Neuronal stem cell (in vitro differentiated cells): ENCODE measurements at regions not wholly inside any gene's neighbourhood (a gene's known extent, or its start where the extent isn't known, plus 50 kb on each side); places are given as distances from the start of the nearest gene placed in this dataset.

ENCODE experiments used
- DNase-seq: peaks from one replicate; pipeline ENCODE4 v3.0.0-alpha.2; 2013; ENCODE audit warnings: low spot score
- H2AFZ ChIP-seq: one replicate; pipeline ENCODE4 v1.6.1; 2013; ENCODE audit warnings: mild to moderate bottlenecking, low read length, inconsistent platforms
- H2AK5ac ChIP-seq: 2 replicates; pipeline ENCODE4 v1.6.1; 2013; ENCODE audit warnings: low read depth, mild to moderate bottlenecking, inconsistent platforms, low read length, moderate library complexity, mixed read lengths
- H2BK120ac ChIP-seq: 2 replicates; pipeline ENCODE4 v1.6.1; 2013; ENCODE audit warnings: low read depth, mild to moderate bottlenecking, inconsistent platforms, low read length, moderate library complexity, mixed read lengths
- H2BK12ac ChIP-seq: one replicate; pipeline ENCODE4 v1.6.1; 2013; ENCODE audit warnings: low read length, inconsistent platforms
- H2BK15ac ChIP-seq: 2 replicates; pipeline ENCODE4 v1.6.1; 2013; ENCODE audit warnings: mild to moderate bottlenecking, low read length, inconsistent platforms, mixed read lengths
- H2BK5ac ChIP-seq: one replicate; pipeline ENCODE4 v1.6.1; 2013; ENCODE audit warnings: inconsistent platforms, mild to moderate bottlenecking, low read length, moderate library complexity
- H3K14ac ChIP-seq: one replicate; pipeline ENCODE4 v1.6.1; 2013; ENCODE audit warnings: low read length, inconsistent platforms
- H3K18ac ChIP-seq: 2 replicates; pipeline ENCODE4 v1.6.1; 2013; ENCODE audit warnings: low read length, inconsistent platforms
- H3K23ac ChIP-seq: 2 replicates; pipeline ENCODE4 v1.6.1; 2013; ENCODE audit warnings: low read depth, mild to moderate bottlenecking, mixed read lengths, low read length, inconsistent platforms; ENCODE audit not compliant: poor library complexity
- H3K27ac ChIP-seq: replicated peaks from 3 replicates; pipeline ENCODE4 v1.5.1; 2013; ENCODE audit warnings: low read length, inconsistent platforms
- H3K27me3 ChIP-seq, 3 experiments: 2 replicates each; pipeline ENCODE4 v1.6.1; 2013; ENCODE audit warnings: low read length in 3 of 3, mild to moderate bottlenecking in 2 of 3, inconsistent platforms in 1 of 3, low read depth in 1 of 3, mixed read lengths in 1 of 3, moderate library complexity in 1 of 3; ENCODE audit not compliant: control insufficient read depth in 3 of 3, insufficient read depth in 3 of 3
- H3K36me3 ChIP-seq, 2 donors: replicated peaks in 1 of 2; 2 replicates each; pipeline ENCODE4 v1.6.1; 2013; ENCODE audit warnings: low read length in 2 of 2; ENCODE audit not compliant: control insufficient read depth in 2 of 2, insufficient read depth in 2 of 2
- H3K4ac ChIP-seq: 2 replicates; pipeline ENCODE4 v1.6.1; 2013; ENCODE audit warnings: inconsistent platforms, mild to moderate bottlenecking, low read length, moderate library complexity
- H3K4me1 ChIP-seq, 2 donors: 1 replicate in 1 of 2; 2 replicates in 1 of 2; pipeline ENCODE4 v1.6.1; 2013; ENCODE audit warnings: low read length in 2 of 2, low read depth in 1 of 2; ENCODE audit not compliant: control insufficient read depth in 2 of 2, insufficient read depth in 1 of 2
- H3K4me2 ChIP-seq: one replicate; pipeline ENCODE4 v1.6.1; 2013; ENCODE audit warnings: mild to moderate bottlenecking, low read length, inconsistent platforms; ENCODE audit not compliant: insufficient read depth, poor library complexity, severe bottlenecking
- H3K4me3 ChIP-seq, 2 donors: 2 replicates each; pipeline ENCODE4 v1.5.1; 2013; ENCODE audit warnings: low read length in 2 of 2, mild to moderate bottlenecking in 2 of 2, inconsistent platforms in 1 of 2, moderate library complexity in 1 of 2
- H3K79me1 ChIP-seq: one replicate; pipeline ENCODE4 v1.6.1; 2013; ENCODE audit warnings: low read depth, mild to moderate bottlenecking, inconsistent platforms, low read length, moderate library complexity
- H3K9ac ChIP-seq: one replicate; pipeline ENCODE4 v1.6.1; 2013; ENCODE audit warnings: mild to moderate bottlenecking, low read depth, low read length, inconsistent platforms; ENCODE audit not compliant: poor library complexity
- H3K9me3 ChIP-seq, 2 donors: replicated peaks in 1 of 2; 2 replicates each; pipeline versions ENCODE3 to v1.6.1; 2013; ENCODE audit warnings: low read length in 2 of 2, mild to moderate bottlenecking in 2 of 2, inconsistent platforms in 1 of 2, low read depth in 1 of 2, mixed read lengths in 1 of 2, moderate library complexity in 1 of 2; ENCODE audit not compliant: control insufficient read depth in 2 of 2, insufficient read depth in 1 of 2
- H4K8ac ChIP-seq: one replicate; pipeline ENCODE4 v1.6.1; 2013; ENCODE audit warnings: low read depth, mild to moderate bottlenecking, inconsistent platforms, low read length, moderate library complexity
- H4K91ac ChIP-seq: one replicate; pipeline ENCODE4 v1.6.1; 2013; ENCODE audit warnings: low read length, low read depth, mild to moderate bottlenecking, inconsistent platforms; ENCODE audit not compliant: poor library complexity
- WGBS, 2 donors: extraction: QIAGEN DNeasy Blood & Tissue Kit; methylation state at CpG; one replicate each; pipeline ENCODE4 v1.1.7; 2013; ENCODE audit warnings: missing lambda C conversion rate in 2 of 2, mixed read lengths in 1 of 2; ENCODE audit not compliant: insufficient read length in 2 of 2, insufficient replicate concordance in 1 of 2; ENCODE audit errors: extremely low coverage in 2 of 2; 5-methylcytosine and 5-hydroxymethylcytosine counted together

DNA sequence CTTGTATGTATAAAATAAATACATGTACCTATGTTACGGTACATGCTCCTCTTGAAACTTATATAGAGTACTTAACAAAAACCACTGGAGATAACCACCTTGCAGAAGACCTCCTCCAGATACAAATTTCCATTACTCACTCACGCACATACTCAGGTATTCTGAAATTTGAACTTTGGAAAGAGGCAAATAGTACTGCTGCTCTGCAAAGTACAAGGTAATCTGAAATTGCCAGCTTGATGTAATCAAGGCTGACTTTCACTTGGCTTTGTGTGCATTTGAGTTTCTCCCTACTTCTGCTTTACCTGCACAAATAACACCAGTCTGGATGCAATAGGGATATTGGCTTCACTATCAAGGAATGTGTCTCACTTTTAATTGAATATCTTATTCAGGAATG lies 123.6 kb downstream of the FOXA2 start:
- Histone ChIP-seq H3K23ac (no peak overlapping the region), H3K4me3 (no peak overlapping the region), H3K27me3 (peaks cover 0 to 6% (median 2%) of the 10 kb centered on the region in 3 experiments), H2BK12ac (no peak overlapping the region), H3K18ac (no peak overlapping the region), H3K4me1 (peaks cover 0 to 16% of the 10 kb centered on the region in 2 donors), H3K9me3 (no peaks in the 10 kb centered on the region), H4K8ac (no peak overlapping the region), H2AFZ (no peak overlapping the region), H3K9ac (no peak overlapping the region), H3K36me3 (no peaks in the 10 kb centered on the region), H3K79me1 (no peaks in the 10 kb centered on the region), H3K4ac (no peak overlapping the region), H2BK120ac (no peak overlapping the region), H3K14ac (no peak overlapping the region), H2BK15ac (no peak overlapping the region), H2AK5ac (no peak overlapping the region), H3K27ac (no peak overlapping the region), H4K91ac (no peak overlapping the region), H3K4me2 (no peak overlapping the region), H2BK5ac (no peak overlapping the region)
- no CpG with 5 or more reads among the region's 2 CpGs for WGBS, 2 donors
- no peak for DNase-seq

GRCh38 chr20:22460231-22460630 lies 124.1 kb downstream of the FOXA2 start:
- Histone ChIP-seq H3K18ac (no peak overlapping the region), H2BK15ac (no peak overlapping the region), H2BK120ac (no peak overlapping the region), H4K91ac (no peak overlapping the region), H2AFZ (no peak overlapping the region), H3K36me3 (no peaks in the 10 kb centered on the region), H4K8ac (no peak overlapping the region), H3K14ac (no peak overlapping the region), H2BK5ac (no peak overlapping the region), H3K27ac (no peak overlapping the region), H3K23ac (no peak overlapping the region), H2AK5ac (no peak overlapping the region), H3K4ac (no peak overlapping the region), H3K9ac (no peak overlapping the region), H3K79me1 (no peaks in the 10 kb centered on the region), H3K27me3 (peaks cover 0 to 6% (median 2%) of the 10 kb centered on the region in 3 experiments), H3K4me3 (no peak overlapping the region), H3K9me3 (no peaks in the 10 kb centered on the region), H3K4me2 (no peak overlapping the region), H3K4me1 (peaks cover 0 to 20% of the 10 kb centered on the region in 2 donors), H2BK12ac (no peak overlapping the region)
- WGBS, 2 donors: no CpG with 5 or more reads among the region's 1 CpG
- DNase-seq: no peak

- Histone ChIP-seq H3K79me1 (no peaks in the 10 kb centered on the region), H2BK120ac (no peak overlapping the region), H3K4me3 (no peak overlapping the region), H2BK12ac (no peak overlapping the region), H3K9ac (no peak overlapping the region), H3K27me3 (peaks cover 0 to 6% (median 4%) of the 10 kb centered on the region in 3 experiments), H4K8ac (no peak overlapping the region), H3K36me3 (no peaks in the 10 kb centered on the region), H3K18ac (no peak overlapping the region), H3K4me1 (peaks cover 0 to 22% of the 10 kb centered on the region in 2 donors), H2BK5ac (no peak overlapping the region), H4K91ac (no peak overlapping the region), H3K9me3 (no peaks in the 10 kb centered on the region), H3K14ac (no peak overlapping the region), H2BK15ac (no peak overlapping the region), H3K23ac (no peak overlapping the region), H2AK5ac (no peak overlapping the region), H3K4ac (no peak overlapping the region), H2AFZ (no peak overlapping the region), H3K27ac (no peak overlapping the region), H3K4me2 (no peak overlapping the region)
- DNase-seq: no peak
Measured at GRCh38 chr20:22459754-22460153, 124.6 kb downstream of the FOXA2 start.

DNA sequence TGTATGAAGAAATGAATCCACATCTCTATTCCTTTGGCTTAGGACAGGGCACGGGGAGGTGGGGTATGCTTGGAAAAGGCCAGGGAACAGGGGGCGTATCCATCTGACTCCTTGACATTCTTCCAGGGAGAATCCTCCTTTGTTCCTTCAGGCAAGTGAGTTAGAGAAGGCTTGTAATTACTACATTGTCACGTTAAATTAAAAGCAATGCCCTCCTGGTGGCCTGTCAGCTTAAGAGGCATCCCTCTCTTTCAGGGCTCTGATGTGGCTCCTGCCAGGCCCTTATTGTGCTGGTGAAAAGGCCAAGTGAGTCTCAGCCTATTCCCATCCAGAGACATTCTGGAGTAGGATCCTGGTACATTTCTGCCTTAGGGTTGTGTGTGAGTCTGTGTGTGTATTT lies 128.3 kb downstream of the FOXA2 start:
- Histone ChIP-seq H3K27me3 (peaks cover 0 to 4% (median 0%) of the 10 kb centered on the region in 3 experiments), H2AK5ac (no peak overlapping the region)
- no CpG with 5 or more reads among the region's 3 CpGs for WGBS, 2 donors

More for the DNA sequence above, 128.3 kb downstream of the FOXA2 start:
- peak; percentile 67 for DNase-seq
- Histone ChIP-seq H3K4ac (no peak overlapping the region), H3K4me2 (no peak overlapping the region), H3K4me1 (peaks cover 0 to 18% of the 10 kb centered on the region in 2 donors), H3K18ac (no peak overlapping the region), H3K9me3 (no peaks in the 10 kb centered on the region), H2BK15ac (no peak overlapping the region), H3K79me1 (no peaks in the 10 kb centered on the region), H3K4me3 (no peak overlapping the region), H2BK120ac (no peak overlapping the region), H2AFZ (no peak overlapping the region), H3K27ac (no peak overlapping the region), H3K23ac (no peak overlapping the region), H4K91ac (no peak overlapping the region), H3K9ac (no peak overlapping the region), H4K8ac (no peak overlapping the region), H2BK5ac (no peak overlapping the region), H3K36me3 (no peaks in the 10 kb centered on the region), H3K14ac (no peak overlapping the region), H2BK12ac (no peak overlapping the region)
